B cell (primary cell): ENCODE measurements at regions not wholly inside any gene's neighbourhood (a gene's known extent, or its start where the extent isn't known, plus 50 kb on each side); places are given as distances from the start of the nearest gene placed in this dataset.
"Not testable (repeated sequence)": the region's sequence is repeated elsewhere in the genome, so short reads cannot be mapped to it uniquely, and the experiment has no call there.

ENCODE experiments used
- EZH2 ChIP-seq: IDR thresholded peaks from 2 replicates; pipeline ENCODE4 v1.6.1; 2012; ENCODE audit warnings: borderline replicate concordance, low read depth, mild to moderate bottlenecking, moderate library complexity, low read length; ENCODE audit not compliant: insufficient read depth, poor library complexity, severe bottlenecking
- TF ChIP-seq, protein P1 (sequence below): fragments of 200-600 bp; IDR thresholded peaks from one replicate; pipeline ENCODE4 v1.8.0; 2022; ENCODE audit warnings: antibody characterized with exemption, mild to moderate bottlenecking

DNA sequence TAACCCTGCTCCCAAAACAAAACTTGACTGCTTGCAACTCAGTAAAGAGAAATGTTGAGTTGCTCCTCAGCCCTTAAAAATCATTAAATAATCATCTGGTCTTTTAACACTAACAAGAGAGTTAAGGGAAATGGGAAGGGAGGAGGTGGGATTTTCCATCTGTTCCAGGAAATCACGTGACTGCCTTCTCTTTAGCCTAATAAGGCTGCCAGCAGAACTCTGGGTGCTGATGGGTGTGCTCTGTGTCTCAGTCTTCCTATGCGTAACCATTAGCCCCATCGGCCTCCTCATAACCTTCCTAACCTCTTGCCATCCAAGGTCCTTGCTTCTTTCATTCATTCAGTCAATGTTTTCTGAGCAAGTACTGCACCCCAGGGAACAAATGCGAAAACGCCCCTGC lies 104.6 kb downstream of the ZNF22 start:
- TF ChIP-seq, protein P1, sequence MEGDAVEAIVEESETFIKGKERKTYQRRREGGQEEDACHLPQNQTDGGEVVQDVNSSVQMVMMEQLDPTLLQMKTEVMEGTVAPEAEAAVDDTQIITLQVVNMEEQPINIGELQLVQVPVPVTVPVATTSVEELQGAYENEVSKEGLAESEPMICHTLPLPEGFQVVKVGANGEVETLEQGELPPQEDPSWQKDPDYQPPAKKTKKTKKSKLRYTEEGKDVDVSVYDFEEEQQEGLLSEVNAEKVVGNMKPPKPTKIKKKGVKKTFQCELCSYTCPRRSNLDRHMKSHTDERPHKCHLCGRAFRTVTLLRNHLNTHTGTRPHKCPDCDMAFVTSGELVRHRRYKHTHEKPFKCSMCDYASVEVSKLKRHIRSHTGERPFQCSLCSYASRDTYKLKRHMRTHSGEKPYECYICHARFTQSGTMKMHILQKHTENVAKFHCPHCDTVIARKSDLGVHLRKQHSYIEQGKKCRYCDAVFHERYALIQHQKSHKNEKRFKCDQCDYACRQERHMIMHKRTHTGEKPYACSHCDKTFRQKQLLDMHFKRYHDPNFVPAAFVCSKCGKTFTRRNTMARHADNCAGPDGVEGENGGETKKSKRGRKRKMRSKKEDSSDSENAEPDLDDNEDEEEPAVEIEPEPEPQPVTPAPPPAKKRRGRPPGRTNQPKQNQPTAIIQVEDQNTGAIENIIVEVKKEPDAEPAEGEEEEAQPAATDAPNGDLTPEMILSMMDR: not testable (repeated sequence)
- not testable (repeated sequence) for TF ChIP-seq EZH2
